HG03095 (cell line): ENCODE measurements at regions not wholly inside any gene's neighbourhood (a gene's known extent, or its start where the extent isn't known, plus 50 kb on each side); places are given as distances from the start of the nearest gene placed in this dataset.

Experiments used
- ATAC-seq: cut with Tn5 transposase; IDR thresholded peaks from one replicate; pipeline ENCODE4 v1.9.1; 2021; ENCODE audit warnings: moderate library complexity; ENCODE audit not compliant: unreplicated experiment

GRCh38 chr18:66674286-66674685, 70.4 kb upstream of the CDH19 start:
- no peak for ATAC-seq

DNA sequence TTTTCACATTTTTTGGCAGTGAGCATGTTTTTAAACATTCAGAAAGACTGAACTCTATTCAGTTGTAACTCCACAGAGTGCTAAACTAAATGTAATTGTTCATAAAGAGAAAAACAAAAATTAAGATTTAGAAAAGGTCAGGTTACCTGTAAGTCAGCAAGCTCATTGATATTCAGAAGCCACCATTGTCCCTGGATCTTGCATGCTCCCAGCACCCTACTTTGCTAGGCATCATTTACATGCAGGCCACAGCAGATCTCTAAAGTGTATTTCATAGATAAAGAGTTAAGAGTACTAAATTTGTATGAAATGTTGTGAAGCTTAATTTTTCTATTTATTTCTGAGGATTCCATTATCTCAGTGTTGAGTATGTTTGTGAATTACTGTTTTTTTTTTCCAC, 64.8 kb upstream of the CDH19 start:
- no peak for ATAC-seq

DNA sequence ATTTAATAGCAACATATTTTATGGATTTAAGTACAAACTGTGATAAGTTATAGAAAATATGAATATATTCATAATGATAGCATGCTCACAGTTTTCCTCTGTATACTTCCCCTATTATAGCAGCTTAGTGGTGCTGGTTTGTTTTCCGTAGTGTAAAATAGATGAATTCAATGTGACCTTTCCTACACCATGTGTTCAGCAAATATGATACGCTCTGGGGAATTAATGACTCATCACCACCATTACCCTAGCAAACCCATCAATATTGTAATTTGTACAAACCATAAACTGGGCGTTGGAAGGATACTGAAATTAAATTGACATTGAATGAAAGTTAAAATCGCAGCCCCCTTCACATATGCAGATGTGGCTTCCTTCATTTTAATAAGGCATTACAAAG, 58.7 kb upstream of the CDH19 start:
- ATAC-seq = no peak

- no peak for ATAC-seq
These were observed 51.5 kb upstream of the CDH19 start for GRCh38 chr18:66655407-66655806.
